PC-9 (cell line): ENCODE measurements at regions not wholly inside any gene's neighbourhood (a gene's known extent, or its start where the extent isn't known, plus 50 kb on each side); places are given as distances from the start of the nearest gene placed in this dataset.

Experiments
- EZH2 ChIP-seq: fragments of 200-600 bp; sonication (generic); IDR thresholded peaks from 2 replicates; pipeline ENCODE4 v1.8.0; 2017; ENCODE audit warnings: antibody characterized with exemption, low read depth
- TF ChIP-seq, protein P1 (sequence below): fragments of 200-600 bp; sonication (generic); conservative IDR thresholded peaks from 2 replicates; pipeline ENCODE4 v1.6.1; 2017; ENCODE audit warnings: mixed run types, antibody characterized with exemption, mild to moderate bottlenecking, moderate library complexity

DNA sequence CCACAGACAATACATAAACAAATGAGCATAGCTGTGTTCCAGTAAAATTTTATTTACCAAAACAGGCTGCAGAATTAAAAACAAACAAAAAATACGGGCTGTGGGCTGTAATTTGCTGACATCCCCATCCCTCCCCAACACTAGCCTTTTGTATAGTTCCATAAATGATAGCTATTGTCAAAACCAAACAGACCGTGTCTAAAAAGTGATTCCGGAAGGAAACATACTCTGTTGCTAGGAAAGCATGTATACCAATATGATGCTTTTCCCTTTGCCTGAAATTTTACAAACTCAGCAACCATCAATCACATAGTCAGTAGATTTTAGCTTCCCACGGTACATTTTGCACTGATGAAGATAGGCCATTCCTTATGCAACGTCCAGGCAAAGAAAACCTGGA, 80.0 kb downstream of the TMEM215 start:
- TF ChIP-seq, protein P1, sequence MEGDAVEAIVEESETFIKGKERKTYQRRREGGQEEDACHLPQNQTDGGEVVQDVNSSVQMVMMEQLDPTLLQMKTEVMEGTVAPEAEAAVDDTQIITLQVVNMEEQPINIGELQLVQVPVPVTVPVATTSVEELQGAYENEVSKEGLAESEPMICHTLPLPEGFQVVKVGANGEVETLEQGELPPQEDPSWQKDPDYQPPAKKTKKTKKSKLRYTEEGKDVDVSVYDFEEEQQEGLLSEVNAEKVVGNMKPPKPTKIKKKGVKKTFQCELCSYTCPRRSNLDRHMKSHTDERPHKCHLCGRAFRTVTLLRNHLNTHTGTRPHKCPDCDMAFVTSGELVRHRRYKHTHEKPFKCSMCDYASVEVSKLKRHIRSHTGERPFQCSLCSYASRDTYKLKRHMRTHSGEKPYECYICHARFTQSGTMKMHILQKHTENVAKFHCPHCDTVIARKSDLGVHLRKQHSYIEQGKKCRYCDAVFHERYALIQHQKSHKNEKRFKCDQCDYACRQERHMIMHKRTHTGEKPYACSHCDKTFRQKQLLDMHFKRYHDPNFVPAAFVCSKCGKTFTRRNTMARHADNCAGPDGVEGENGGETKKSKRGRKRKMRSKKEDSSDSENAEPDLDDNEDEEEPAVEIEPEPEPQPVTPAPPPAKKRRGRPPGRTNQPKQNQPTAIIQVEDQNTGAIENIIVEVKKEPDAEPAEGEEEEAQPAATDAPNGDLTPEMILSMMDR = no peak
- no peak for TF ChIP-seq EZH2
